NCI-H2227 treated with DMSO at 0.1 percent for 48 hours (cell line): ENCODE measurements at regions not wholly inside any gene's neighbourhood (a gene's known extent, or its start where the extent isn't known, plus 50 kb on each side); places are given as distances from the start of the nearest gene placed in this dataset.

ENCODE experiments used
- DNase-seq: peaks from one replicate; lab custom pipeline; 2025; lab: John Stamatoyannopoulos, UW

GRCh38 chr2:150617351-150617978 is 130.0 kb upstream of the RND3 start:
- no peak for DNase-seq

- no peak for DNase-seq
These were observed 125.7 kb upstream of the RND3 start for GRCh38 chr2:150612957-150613710.

- peak; percentile 15 for DNase-seq
These were observed 123.3 kb upstream of the RND3 start for GRCh38 chr2:150610670-150611279.

- DNase-seq = no peak
These were observed 122.5 kb upstream of the RND3 start for GRCh38 chr2:150609831-150610582.

- no peak for DNase-seq
These were observed 120.9 kb upstream of the RND3 start for GRCh38 chr2:150608341-150608740.

- peak; percentile 35 for DNase-seq
These were observed 119.9 kb upstream of the RND3 start for GRCh38 chr2:150607390-150607811.

GRCh38 chr2:150606380-150607060 is 119.1 kb upstream of the RND3 start:
- no peak for DNase-seq

GRCh38 chr2:150605664-150606063 is 118.2 kb upstream of the RND3 start:
- no peak for DNase-seq

GRCh38 chr2:150601280-150602038 is 114.0 kb upstream of the RND3 start:
- DNase-seq = no peak

GRCh38 chr2:150599889-150600288 is 112.4 kb upstream of the RND3 start:
- no peak for DNase-seq

GRCh38 chr2:150598383-150598782 is 110.9 kb upstream of the RND3 start:
- no peak for DNase-seq

- no peak for DNase-seq
These were observed 108.5 kb upstream of the RND3 start for GRCh38 chr2:150595803-150596470.

GRCh38 chr2:150594299-150594698 is 106.8 kb upstream of the RND3 start:
- DNase-seq = no peak

GRCh38 chr2:150591496-150592285 is 104.2 kb upstream of the RND3 start:
- no peak for DNase-seq

GRCh38 chr2:150589681-150590080 is 102.2 kb upstream of the RND3 start:
- no peak for DNase-seq

- DNase-seq = no peak
These were observed 101.0 kb upstream of the RND3 start for GRCh38 chr2:150588506-150588870.

- no peak for DNase-seq
These were observed 100.4 kb upstream of the RND3 start for GRCh38 chr2:150587547-150588505.

GRCh38 chr2:150586858-150587257 is 99.4 kb upstream of the RND3 start:
- no peak for DNase-seq
